Esophagus (tissue), 2 donors: ENCODE measurements at regions not wholly inside any gene's neighbourhood (a gene's known extent, or its start where the extent isn't known, plus 50 kb on each side); places are given as distances from the start of the nearest gene placed in this dataset.
A peak's percentile ranks its signal among the peaks of the same experiment; 100 is the strongest.

Experiments used
- H3K27ac ChIP-seq, 2 donors: one replicate each; pipeline ENCODE4 v1.5.1; 2013; ENCODE audit warnings: low read depth in 2 of 2, mild to moderate bottlenecking in 2 of 2, inconsistent platforms in 1 of 2, low read length in 1 of 2, moderate library complexity in 1 of 2
- H3K27me3 ChIP-seq, 2 donors: one replicate each; pipeline ENCODE4 v1.6.1; 2013; ENCODE audit warnings: low read length in 2 of 2, control low read depth in 1 of 2, mild to moderate bottlenecking in 1 of 2; ENCODE audit not compliant: insufficient read depth in 2 of 2, control insufficient read depth in 1 of 2
- H3K36me3 ChIP-seq, 2 donors: one replicate each; pipeline ENCODE4 v1.6.1; 2013; ENCODE audit warnings: low read length in 1 of 2; ENCODE audit not compliant: control insufficient read depth in 2 of 2, insufficient read depth in 2 of 2
- H3K4me1 ChIP-seq, 2 donors: one replicate each; pipeline ENCODE4 v1.6.1; 2013; ENCODE audit warnings: low read length in 1 of 2; ENCODE audit not compliant: control insufficient read depth in 2 of 2, insufficient read depth in 2 of 2
- H3K4me3 ChIP-seq, 2 donors: one replicate each; pipeline ENCODE4 v1.5.1; 2013; ENCODE audit warnings: low read length in 2 of 2, mild to moderate bottlenecking in 2 of 2, low read depth in 1 of 2, moderate library complexity in 1 of 2
- H3K9me3 ChIP-seq, 2 donors: one replicate each; pipeline ENCODE4 v1.6.1; 2013; ENCODE audit warnings: mild to moderate bottlenecking in 2 of 2, low read depth in 1 of 2, low read length in 1 of 2, moderate library complexity in 1 of 2; ENCODE audit not compliant: control insufficient read depth in 2 of 2, insufficient read depth in 1 of 2
- WGBS, 2 donors: extraction: QIAGEN DNeasy Blood & Tissue Kit; methylation state at CpG; one replicate each; pipeline ENCODE4 v1.1.7; 2013; 5-methylcytosine and 5-hydroxymethylcytosine counted together
- donor health status: healthy with polysubstance abuse.
- donor health status: Bipolar disorder and iron deficiency.

- Histone ChIP-seq H3K4me1 (no peaks in the 10 kb centered on the region), H3K27ac (peak overlapping the region in 1 of 2 donors; percentile 29), H3K36me3 (no peaks in the 10 kb centered on the region), H3K9me3 (no peaks in the 10 kb centered on the region), H3K27me3 (no peaks in the 10 kb centered on the region), H3K4me3 (no peak overlapping the region)
- WGBS, 2 donors: 63 to 70% methylated on average over 3 of the region's 3 CpGs
These were observed 93.3 kb upstream of the GDF10 start for GRCh38 chr10:47206449-47207280.

- Histone ChIP-seq H3K27me3 (no peaks in the 10 kb centered on the region), H3K4me1 (no peaks in the 10 kb centered on the region), H3K36me3 (no peaks in the 10 kb centered on the region), H3K4me3 (no peak overlapping the region), H3K27ac (peak overlapping the region in 1 of 2 donors; percentile 29), H3K9me3 (no peaks in the 10 kb centered on the region)
- 74 to 78% methylated on average over 4 of the region's 4 CpGs for WGBS, 2 donors
These were observed 92.7 kb upstream of the GDF10 start for GRCh38 chr10:47207281-47207615.

DNA sequence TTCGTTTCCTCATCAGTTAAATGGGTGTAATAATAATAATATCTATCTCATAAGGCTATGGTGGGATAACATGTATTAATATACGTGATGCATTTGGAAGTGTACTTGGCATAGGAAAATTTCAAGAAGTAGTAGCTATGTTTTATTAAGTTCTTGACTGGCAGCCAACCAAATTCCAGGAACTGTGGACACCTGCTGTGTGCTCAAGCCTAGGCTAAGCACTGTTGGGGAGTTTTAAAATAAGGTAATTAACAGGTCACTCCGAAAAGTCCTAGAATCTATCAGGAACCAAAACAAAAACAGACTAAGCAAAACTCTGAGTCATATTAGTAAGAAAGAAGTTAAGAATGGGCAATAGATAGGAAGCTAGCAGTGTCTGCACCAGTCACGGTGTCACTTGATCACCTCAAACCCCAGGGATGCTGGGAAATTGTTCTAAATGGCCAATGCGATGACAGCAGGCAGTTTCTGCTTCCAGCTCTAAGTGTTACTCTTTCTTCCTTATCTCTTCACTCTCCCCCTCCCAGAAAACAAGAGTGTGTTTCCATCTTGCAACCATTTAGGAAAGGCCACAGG lies 92.0 kb upstream of the GDF10 start:
- WGBS, 2 donors: 75 to 82% methylated on average over 5 of the region's 5 CpGs
- Histone ChIP-seq H3K4me1 (no peaks in the 10 kb centered on the region), H3K27ac (no peak overlapping the region), H3K27me3 (no peaks in the 10 kb centered on the region), H3K4me3 (no peak overlapping the region), H3K36me3 (no peaks in the 10 kb centered on the region), H3K9me3 (no peaks in the 10 kb centered on the region)

DNA sequence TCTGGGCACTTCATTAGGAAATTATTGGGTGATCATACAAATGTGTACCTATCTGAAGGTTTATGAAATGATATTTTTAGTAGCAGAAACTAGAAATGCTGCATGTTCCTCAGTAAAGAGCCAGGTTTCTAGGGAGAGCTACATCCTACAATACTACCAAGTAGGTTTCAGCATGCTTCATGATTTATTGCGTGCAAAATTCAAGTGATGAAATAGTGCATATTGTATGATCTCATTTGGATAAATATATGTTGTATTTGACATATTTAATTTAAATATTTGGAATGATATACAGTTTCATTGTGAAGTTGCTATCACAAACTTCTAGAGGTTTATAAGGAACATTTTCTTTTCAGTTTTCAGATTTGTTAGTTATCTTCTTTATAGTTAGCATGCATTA lies 90.5 kb upstream of the GDF10 start:
- no peaks in the 10 kb centered on the region for H3K9me3 ChIP-seq
- no peaks in the 10 kb centered on the region for H3K4me1 ChIP-seq
- no peak overlapping the region for H3K4me3 ChIP-seq
- no peaks in the 10 kb centered on the region for H3K27me3 ChIP-seq
- WGBS, 2 donors: 76 to 84% methylated on average over 1 of the region's 1 CpG
- H3K36me3 ChIP-seq: no peaks in the 10 kb centered on the region
- H3K27ac ChIP-seq: no peak overlapping the region

GRCh38 chr10:47214520-47214919 lies 85.5 kb upstream of the GDF10 start:
- no peak overlapping the region for H3K27ac ChIP-seq
- H3K27me3 ChIP-seq: no peaks in the 10 kb centered on the region
- no peaks in the 10 kb centered on the region for H3K4me1 ChIP-seq
- no peak overlapping the region for H3K4me3 ChIP-seq
- H3K36me3 ChIP-seq: no peaks in the 10 kb centered on the region
- no peaks in the 10 kb centered on the region for H3K9me3 ChIP-seq

DNA sequence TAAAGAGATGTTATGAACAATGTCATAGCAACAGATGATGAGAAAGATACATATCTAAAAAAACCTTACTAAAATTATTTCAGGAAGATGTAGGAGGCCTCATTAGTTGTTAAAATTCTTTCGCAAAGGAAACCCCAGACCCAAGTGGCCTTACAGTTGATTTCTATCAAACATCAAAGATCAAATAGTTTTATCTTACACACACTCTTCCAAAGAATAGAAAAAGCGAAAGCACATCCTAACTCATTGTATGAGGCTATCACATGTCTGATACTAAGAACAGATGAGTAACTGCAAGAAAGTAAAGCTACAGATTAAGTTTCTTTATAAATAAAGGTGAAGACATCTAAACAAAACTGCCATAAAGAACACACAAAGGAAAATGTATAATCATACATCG lies 82.9 kb upstream of the GDF10 start:
- Histone ChIP-seq H3K4me1 (no peaks in the 10 kb centered on the region), H3K27me3 (no peaks in the 10 kb centered on the region), H3K27ac (no peak overlapping the region), H3K4me3 (no peak overlapping the region), H3K36me3 (no peaks in the 10 kb centered on the region), H3K9me3 (no peaks in the 10 kb centered on the region)
- WGBS, 2 donors: 62 to 73% methylated on average over 3 of the region's 3 CpGs

GRCh38 chr10:47218803-47219202 lies 81.2 kb upstream of the GDF10 start:
- no peaks in the 10 kb centered on the region for H3K9me3 ChIP-seq
- H3K27ac ChIP-seq: no peak overlapping the region
- no peaks in the 10 kb centered on the region for H3K4me1 ChIP-seq
- WGBS, 2 donors: 58 to 62% methylated on average over 5 of the region's 5 CpGs
- no peaks in the 10 kb centered on the region for H3K27me3 ChIP-seq
- H3K36me3 ChIP-seq: no peaks in the 10 kb centered on the region
- no peak overlapping the region for H3K4me3 ChIP-seq

GRCh38 chr10:47222461-47222860 lies 77.5 kb upstream of the GDF10 start:
- Histone ChIP-seq H3K27me3 (no peaks in the 10 kb centered on the region), H3K9me3 (no peaks in the 10 kb centered on the region), H3K4me3 (no peak overlapping the region), H3K27ac (no peak overlapping the region), H3K36me3 (no peaks in the 10 kb centered on the region), H3K4me1 (no peaks in the 10 kb centered on the region)
- 77% methylated on average over 4 of the region's 4 CpGs for WGBS, 2 donors

DNA sequence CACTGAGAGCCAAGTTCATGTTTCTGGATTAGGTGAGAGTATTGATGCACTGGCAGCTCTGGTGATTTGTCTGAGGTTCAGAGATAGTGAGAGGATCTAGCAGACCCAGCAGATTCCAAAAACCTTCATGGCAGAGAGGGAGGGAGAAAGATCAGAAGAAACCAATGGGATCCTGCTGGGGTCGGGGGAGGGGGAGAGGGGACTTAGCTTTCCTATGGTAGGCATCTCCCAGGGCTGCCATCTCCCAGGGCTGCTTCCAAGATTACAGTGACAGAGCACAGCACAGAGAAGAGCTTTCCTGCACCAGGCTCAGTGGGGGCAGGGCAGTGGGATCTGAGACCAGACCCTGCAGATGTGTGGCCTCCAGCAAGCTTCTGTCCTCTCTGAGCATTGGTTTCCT lies 76.8 kb upstream of the GDF10 start:
- no peaks in the 10 kb centered on the region for H3K9me3 ChIP-seq
- H3K27me3 ChIP-seq: no peaks in the 10 kb centered on the region
- H3K4me3 ChIP-seq: no peak overlapping the region
- H3K4me1 ChIP-seq: no peaks in the 10 kb centered on the region
- no peak overlapping the region for H3K27ac ChIP-seq
- no peaks in the 10 kb centered on the region for H3K36me3 ChIP-seq
- WGBS, 2 donors: 80 to 88% methylated on average over 1 of the region's 1 CpG
